ENCODE measurements at regions not wholly inside any gene's neighbourhood (a gene's known extent, or its start where the extent isn't known, plus 50 kb on each side); places are given as distances from the start of the nearest gene placed in this dataset.

GRCh38 chr13:29654843-29655547 is 59.5 kb upstream of the SLC7A1 start:
- DNase-seq = no peak

- no peak for DNase-seq
These were observed 58.9 kb upstream of the SLC7A1 start for GRCh38 chr13:29654384-29654783.

GRCh38 chr13:29648760-29649159 is 53.3 kb upstream of the SLC7A1 start:
- no peak for DNase-seq
